ENCODE measurements at regions not wholly inside any gene's neighbourhood (a gene's known extent, or its start where the extent isn't known, plus 50 kb on each side); places are given as distances from the start of the nearest gene placed in this dataset.

DNA sequence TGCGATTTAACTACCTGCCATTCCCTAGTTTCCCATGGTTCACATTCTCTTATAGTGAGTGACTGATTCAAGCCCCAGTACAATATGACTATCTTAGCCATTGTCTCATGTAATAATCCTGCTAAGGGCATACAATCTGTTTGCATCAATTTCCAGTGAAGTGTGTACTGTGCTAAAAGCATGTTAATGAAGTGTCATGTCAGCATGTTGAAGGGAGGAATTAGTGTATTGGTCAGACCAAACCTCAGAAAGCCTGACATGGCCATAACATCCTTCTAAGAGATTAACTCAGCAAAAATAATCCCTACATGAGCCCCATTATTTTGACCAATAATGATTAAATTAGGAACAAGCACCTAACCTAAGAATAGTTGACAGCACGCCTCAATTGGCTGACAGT lies 442.4 kb downstream of the ENC1 start:
- no peak for DNase-seq (ENCODE audit: low read depth)

DNA sequence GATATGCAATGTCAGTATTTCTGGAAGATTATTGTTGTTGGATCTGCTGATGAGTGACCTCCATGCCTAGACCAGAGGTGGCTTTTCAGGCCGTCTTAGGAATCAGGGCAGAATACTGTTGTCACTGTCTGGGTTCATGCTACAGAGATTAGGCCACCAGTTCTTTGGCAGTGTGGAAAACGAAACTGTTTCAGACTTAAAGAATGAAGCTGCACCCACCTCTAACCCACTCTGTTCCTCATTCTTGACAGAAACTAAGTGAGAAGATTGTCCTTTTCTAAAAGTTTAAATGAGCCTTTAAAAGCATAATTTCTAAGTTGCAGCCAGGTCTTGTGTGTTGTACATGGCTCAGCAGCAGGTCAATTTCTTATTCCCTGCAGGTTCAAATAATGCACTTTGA lies 444.3 kb downstream of the ENC1 start:
- no peak for DNase-seq (ENCODE audit: low read depth)

DNA sequence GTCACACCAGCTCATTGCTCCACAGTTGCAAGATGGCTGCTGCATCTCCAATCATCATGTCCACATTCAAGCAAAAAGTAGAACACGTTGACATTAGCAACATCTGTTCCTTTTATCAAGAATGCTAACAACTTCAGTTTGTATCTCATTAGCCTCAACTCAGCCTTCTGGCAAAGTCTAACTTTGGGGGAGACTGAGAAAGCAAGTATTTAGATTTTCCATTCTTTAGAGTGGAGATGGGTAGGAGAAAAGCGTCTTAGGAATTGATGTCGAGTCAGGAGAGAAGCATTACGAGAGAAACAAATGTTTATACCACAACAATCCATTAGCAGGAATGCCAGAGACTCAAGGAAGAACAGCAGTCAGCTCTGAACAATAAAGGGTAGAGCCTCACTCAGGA lies 446.3 kb downstream of the ENC1 start:
- DNase-seq (ENCODE audit: low read depth), result no peak

DNA sequence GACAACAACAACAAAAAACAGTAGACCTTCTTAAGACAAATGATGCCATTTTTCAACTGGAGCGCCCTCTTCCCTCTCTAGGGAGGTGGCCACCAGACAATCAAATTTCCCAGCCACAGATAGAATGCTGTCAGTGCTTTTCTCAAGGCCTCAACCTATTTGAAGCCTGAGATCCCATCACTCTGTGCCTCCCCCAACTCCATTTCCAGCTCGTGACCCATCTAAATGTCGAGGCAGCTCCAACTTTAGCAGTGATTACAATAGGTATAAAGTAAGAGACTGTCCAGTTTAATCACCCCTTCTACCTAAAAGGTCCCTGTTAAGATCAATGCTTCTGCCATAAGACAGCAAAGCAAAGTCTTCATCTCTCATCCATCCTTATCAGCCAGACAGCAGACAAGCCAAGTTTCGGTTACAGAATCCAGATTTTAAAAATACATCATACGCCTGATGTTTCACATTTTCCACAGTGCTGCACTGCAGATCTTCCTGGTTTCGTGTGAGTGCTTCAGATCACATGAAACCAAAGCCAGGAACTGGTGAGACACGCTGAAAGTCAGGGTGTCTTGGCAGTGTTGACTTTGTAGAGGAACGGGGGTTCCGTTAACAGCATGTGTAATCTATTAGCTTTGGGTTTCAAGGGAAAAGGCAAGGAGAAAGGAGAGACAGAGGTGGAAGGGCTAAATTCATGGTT lies 447.8 kb downstream of the ENC1 start:
- DNase-seq (ENCODE audit: low read depth), result no peak

DNA sequence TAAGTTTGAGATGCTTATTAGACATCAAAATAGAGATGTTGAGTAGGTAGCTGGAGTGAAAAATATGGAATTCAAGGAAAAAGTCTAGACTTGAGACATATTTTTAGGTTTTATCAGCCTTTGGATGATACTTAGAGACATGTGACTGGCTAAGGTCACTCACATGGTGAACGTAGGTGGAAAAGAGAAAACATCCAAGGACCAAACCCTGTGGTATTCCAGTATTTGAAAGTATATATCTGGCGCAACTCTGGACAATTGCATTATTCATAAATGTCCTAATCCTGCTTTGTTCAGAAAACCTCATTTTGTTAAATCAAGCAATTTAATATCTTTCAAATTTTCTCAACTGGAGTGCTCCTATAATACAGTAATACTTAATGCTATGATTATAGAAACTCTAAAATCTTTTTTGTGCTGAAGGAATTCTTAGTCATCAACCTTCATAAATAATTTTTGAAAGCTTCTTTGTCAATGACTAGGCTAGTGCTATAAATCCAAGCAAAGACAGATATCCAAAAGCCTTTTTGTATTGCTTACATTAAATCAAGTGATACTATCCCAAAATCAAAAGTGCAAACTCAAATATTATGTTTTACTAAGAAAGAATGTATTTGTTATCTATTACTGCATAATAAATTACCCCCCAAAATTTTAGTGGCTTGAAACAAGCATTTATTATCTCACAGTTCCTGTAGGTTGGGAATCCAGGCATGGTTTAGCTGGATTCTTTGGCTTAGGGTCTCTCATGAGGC lies 452.0 kb downstream of the ENC1 start:
- DNase-seq (ENCODE audit: low read depth), result no peak

DNA sequence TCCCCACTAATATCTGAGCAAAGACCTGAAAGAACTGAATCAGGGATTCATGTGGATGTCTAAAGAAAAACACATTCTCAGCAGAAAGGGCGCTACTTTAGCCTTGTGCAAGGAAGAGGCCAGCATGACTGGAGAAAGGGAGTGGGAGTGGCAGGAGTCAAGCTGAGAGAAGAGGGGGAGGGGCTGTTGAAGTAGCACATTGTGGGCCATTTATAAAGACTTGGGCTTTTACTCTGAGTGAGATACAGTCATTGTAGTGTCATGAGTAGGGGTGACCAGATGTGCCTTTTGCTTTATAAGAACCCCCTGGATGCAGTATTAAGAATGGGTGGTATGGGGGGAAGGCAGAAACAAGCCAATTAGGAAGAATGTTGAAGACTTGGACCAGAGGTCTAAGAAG lies 452.8 kb downstream of the ENC1 start:
- no peak for DNase-seq (ENCODE audit: low read depth)

DNA sequence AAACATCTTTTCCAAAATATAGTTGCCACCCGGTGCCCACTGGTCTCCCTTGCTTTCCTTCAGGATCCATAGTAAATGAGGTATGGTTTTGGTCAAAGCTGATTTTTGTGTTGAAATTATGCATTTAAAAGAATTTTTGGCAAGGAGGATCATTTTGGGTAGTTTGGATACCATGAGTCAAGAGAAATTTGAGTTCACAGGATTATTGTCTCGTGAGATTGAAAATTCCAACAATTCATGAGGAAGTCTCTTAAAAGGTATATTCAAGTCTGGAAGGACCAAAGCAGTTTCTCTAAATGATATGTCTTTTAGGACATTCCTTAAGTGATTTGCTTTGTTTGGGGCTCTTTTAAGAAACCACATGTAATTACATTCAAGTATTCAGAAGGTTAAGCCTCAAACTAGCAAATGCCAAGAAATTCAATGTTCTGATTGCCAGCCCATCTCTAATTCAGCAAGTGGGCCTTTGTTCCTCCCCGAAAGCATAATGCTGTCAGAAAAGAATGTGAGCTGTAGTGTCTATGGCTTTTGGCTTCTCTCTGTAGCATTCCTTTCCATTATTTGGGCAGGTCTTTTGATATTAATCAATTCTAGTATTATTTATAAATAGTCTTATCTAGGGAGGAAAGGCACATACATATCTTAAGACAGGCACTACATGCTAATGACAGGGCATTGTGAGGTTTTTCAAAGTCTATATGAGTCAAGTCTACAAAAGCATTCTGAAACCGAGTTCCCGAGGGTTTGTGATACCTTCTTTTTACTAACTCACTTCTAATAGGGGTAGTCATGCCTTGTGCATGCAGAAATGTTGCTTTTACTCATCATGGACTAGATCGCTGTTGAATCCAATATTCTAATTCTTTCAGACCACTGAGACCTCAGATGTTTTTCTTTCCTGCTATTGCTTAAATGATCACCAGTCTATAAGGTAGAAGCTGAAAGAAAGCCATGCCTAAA lies 453.9 kb downstream of the ENC1 start:
- peak; percentile 45 for DNase-seq (ENCODE audit: low read depth)

DNA sequence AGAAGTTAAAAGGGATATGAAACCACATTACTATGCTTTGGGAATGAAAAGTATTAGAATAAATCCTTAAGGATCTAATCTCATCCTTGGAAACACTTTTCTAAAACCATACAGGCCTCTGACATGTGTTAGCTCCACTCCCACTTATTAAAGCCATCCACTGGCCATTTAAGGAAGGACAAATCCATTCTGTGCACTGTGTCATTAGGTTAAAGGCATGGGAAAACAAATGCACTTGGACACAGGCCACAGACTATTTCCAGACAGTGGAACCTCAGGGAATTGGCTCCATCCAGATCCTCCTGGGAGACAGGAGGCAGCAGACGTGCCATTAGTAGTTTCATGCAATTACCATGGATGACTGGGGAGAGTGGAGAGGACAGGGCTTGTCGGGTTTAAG lies 454.9 kb downstream of the ENC1 start:
- no peak for DNase-seq (ENCODE audit: low read depth)

DNA sequence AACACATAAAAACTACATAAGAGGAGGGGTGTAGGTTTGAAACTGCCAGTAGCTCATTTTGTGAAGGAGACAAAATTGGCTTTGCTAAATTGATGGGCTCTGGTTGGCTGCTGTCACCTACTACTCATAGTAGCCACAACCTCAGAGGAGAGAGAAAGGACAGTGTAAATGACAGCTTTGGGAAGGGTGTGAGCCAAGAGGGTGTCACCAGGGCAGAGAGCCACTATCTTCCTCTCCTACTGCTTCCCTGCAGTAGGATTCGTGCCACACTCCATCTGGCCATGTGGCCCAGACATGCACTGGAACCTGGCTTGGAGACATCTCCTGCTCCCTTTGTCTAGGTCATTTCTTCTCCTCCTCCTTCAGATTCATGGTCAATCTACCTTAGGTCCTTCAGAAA lies 455.9 kb downstream of the ENC1 start:
- no peak for DNase-seq (ENCODE audit: low read depth)

DNA sequence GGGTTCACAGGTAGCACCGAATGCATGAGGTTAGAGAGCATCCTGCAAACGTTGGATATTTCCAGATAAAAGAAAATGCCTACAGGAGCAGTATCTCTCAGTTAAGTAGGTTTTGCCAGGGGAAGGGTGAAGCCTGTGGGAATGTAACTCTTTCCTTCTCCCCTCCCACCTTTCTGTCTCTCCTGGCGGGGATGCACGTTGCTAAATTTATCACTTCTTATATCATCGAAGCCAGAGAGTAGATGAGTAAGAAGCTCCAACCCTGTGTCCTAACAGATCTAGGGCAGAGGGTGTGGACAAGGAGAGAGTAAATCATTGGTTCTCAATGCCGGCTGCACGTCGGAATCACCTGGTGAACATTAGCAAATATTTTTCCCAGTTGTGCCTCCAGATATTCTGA lies 457.5 kb downstream of the ENC1 start:
- DNase-seq (ENCODE audit: low read depth), result no peak

DNA sequence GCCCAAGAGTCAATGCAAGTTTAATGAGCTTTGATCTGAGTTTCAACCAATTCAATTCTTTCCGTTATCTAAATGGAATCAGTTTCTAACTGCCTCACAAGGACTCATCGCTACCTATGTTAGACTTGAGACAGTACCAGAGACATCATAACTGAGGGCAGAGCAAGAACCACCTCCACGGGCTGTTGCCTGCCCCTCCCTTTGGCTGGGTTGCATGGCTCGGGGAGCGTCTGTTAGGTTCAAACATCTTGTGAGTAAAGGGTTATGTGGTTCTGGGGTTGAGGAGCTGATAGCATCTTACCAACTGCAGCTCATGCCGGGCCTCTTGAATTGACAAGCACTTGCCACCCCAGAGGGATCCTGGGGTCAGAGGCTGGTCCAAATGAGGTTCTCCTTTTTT lies 457.9 kb downstream of the ENC1 start:
- no peak for DNase-seq (ENCODE audit: low read depth)

DNA sequence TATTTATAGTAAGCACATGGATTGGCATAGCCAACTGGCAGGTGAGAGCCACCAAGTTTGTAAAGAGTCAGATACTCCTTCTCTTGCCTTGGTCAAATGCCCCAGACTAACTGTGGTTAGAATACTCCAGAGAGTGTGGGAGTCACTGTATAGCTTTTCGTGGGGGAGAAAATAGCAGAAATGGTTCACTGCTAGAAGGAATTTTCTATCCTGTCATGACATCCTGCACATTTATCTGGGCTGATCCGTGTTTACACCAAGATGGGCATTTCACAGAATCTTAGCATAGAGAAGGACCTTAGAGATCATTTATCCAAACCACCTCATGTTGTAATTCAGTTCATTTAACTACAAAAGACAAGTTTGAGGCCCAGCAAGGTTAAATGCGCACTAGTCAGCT lies 460.8 kb downstream of the ENC1 start:
- DNase-seq (ENCODE audit: low read depth), result no peak

DNA sequence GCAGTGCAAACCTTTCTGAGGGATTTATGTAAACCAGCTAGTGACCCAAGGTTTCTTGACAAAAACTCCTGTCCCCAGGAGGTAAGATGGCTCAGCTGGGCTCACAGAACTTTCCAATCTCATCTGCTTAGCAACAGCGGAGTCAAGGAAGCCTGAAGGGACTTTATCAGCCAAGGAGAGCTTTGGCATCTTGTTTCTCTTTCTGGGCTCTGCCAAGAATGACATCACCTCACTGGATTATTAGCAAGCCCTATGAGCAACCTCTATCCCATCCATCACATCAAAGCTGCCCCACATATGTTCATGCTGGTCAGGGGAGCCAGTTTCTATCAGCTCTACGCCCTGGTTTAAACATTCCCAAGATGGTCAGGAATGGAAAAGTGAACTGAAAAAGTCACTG lies 461.3 kb downstream of the ENC1 start:
- peak; percentile 36 for DNase-seq (ENCODE audit: low read depth)

DNA sequence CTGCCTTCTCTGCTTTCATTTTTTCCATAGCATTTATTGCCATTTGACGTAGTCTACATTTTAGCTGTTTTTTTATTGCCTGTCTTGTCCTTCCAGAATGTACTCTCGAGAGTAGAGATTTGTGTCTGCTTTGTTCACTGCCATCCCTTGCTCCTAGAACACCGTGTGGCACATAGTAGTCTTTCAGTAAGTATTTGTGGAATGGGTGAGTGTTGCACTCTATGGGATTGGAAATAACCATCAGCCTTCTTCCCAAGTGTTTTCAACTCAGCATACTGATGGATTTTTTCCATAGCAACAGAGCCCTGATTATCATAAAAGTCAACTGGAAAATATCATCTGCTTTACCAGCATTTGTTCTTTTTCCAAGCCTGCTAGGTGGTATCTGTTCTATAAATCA lies 462.6 kb downstream of the ENC1 start:
- DNase-seq (ENCODE audit: low read depth), result no peak

DNA sequence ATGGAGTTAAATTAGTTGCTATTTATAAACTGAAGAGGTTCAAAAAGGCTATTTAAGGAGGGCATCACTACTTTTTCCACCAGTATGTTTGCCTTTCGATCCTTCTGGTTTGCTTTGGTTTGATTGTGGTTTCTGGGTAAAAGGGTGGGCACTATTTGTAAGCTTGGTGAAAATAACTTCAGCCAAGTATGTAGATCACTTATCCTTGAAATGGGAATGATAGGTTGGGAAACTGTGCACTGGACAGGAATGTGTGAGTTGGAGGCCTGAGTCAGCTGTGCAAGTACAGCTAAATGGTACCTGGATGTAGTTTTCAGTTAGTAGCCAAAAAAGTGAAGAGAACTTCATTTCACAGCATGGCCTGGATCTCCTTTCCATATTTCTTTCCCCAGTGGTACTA lies 466.2 kb downstream of the ENC1 start:
- no peak for DNase-seq (ENCODE audit: low read depth)

DNA sequence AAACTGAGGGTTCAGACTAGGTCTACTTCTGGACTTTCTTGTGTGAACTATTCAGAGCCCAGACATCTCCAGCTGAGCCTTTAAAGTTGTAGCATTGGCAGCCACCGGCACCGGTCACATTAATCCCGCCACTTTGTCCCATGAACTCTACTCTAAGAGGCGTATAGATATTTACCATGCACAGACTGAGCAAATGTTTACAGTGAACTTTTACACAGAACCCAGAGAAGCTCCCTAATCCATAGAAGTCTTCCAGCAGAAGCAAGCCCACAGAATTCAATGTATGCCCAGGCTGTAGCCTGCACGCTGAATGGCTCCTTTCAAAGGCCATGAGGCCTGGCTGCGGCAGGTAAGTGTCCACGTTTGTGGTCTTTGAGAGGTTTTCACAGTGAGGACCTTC lies 466.9 kb downstream of the ENC1 start:
- DNase-seq (ENCODE audit: low read depth), result no peak

DNA sequence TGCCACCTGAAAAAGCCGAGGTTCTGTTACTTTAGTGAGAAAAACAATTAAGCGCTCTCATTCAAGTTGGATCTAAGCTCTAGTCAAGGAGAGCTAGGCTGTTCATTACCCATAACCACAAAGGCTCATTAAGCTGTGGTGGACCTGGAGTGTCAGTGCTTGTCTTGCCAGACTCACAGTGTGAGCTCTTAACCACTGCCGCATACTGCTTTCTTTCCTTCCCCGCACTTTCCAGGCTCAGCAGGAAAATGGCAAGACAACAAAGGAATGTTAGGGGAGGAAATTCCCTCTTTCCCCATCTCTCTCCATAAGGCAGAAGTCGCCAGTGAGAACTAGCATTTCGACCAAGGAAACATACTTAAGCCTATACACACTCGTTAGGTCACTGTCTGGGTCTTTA lies 467.3 kb downstream of the ENC1 start:
- DNase-seq (ENCODE audit: low read depth), result no peak

DNA sequence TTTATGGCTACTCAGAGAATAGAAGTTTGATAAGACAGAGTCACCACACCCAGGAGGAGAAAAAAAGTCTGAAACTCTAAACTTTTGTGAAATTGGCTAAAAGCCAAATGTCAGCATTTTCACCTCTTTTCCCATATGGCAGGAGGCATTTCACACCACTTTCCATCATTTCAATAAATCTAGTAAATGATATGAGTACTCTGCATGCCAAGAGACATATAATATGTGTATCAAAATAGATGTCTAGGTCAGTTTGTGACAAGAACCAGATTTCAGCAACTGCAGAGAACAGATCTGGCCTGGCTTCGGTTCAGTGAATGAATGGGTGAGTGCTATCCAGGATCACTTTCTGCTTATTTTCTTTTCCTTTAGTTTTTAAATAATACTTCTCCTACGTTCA lies 470.8 kb downstream of the ENC1 start:
- DNase-seq (ENCODE audit: low read depth), result no peak

DNA sequence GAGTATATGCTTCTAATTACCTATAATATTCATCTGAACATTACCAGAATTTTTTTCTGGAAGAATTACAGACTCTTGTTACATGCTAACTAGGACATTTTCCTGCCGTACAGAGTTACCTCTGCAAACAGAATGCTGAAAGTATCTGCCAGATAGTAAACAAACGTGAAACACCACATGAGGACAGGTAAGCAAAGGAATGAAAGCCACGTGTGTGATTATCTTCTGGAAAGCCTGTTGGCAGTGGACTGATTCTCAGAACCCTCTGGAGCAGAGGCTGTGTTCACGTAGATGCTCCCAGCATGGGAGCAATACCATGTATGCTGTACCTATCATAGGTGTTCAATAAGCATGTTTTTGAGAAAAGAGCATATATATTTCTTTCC lies 472.6 kb downstream of the ENC1 start:
- no peak for DNase-seq (ENCODE audit: low read depth)

DNA sequence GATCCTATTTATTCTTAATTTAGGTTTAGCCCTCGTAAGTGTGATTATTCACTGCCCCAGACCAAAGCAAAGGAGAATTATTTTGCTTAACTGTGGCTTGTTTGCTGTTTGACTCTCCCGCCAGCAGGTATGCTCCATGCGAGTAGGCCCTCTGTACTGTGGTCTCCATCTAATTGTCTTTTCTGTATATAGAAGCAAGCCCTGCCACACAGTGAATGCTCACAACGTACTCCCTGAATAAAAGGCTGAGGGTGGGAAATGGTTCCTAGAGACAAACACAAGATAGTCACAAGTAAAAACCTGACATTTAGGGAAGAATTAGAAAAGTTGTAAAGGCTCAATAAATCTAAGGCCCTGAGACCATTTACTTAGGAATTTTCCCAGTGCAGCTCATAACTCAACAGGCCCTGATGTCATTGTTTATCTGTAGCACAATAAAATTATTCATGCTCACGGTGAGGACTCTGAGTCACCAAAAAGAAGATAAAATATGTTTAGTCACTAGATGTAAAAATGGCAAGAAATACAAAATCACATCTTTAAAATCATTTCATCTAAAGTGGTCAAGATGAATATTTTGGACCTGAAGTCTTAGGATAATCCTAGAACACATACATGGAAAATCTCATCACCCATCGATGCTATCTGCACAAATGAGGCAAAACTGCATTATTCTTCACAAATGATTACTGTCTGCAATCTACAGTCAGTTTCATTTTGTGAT lies 473.2 kb downstream of the ENC1 start:
- DNase-seq (ENCODE audit: low read depth), result peak; percentile 71

DNA sequence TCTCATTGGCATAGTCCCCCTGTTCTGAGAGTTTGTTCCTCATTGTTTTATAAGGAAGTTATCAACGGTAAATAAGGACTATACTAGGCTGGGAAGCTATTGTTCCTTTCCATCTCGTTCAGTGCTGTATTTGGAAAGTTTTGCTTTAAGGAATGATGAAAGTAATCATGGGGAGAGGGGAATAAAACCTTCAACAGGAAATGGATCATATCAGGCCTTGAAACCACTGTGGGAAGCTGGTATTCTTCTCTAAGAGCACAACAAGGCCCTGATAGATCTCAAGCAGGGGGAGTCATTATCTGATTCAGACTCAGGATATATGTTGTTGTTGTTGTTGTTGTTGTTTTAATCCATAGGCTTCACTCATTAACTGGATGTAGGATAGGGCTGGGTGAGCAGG lies 474.5 kb downstream of the ENC1 start:
- no peak for DNase-seq (ENCODE audit: low read depth)

DNA sequence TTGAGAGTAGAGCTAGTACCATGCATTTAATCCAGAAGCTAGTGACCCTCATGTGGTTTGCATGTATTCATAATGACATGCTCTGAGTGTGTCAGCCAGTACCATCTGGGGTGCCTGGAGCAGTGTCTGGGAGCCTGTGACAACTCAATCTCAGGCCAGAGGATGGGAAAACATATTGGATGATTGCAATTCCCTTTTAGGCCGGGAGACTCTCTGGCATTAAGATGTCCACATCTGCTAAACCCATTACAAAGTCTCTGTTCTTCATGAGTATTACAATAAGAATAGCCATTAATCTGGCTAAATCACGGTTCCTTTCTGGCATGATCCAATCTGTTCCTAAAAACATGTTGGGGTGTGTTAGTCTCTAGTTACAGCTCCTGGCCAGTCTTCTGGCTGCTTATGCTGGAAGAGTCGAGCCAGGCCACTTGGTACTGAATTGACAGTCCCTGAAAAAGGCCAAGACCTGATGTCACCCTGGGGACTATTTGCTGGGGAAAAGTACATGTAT lies 475.7 kb downstream of the ENC1 start:
- DNase-seq (ENCODE audit: low read depth), result no peak
